ENCODE measurements at regions not wholly inside any gene's neighbourhood (a gene's known extent, or its start where the extent isn't known, plus 50 kb on each side); places are given as distances from the start of the nearest gene placed in this dataset.
"Not testable (repeated sequence)": the region's sequence is repeated elsewhere in the genome, so short reads cannot be mapped to it uniquely, and the experiment has no call there.

- DNase-seq = no peak
Observed at GRCh38 chr1:178572604-178573003, 59.7 kb downstream of the TEX35 start.

GRCh38 chr1:178573330-178573729, 60.4 kb downstream of the TEX35 start:
- DNase-seq = peak; percentile 31

DNA sequence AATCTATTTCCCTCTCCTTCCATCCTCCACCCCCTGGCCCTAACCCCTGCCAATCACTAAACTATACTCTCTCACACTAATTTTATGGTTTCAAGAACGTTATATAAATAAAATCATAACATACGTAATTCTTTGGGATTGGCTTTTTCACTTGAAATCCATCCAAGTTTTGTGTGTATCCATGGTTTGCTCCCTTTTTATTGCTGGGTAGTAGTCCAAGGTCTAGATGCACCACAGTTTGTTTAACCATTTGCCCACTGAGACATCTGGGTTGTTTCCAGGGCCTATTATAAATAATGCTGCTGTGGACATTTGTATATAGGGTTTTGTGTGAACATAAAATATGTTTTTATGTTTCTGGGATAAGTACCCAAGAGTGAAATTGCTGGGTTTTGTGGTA, 61.4 kb downstream of the TEX35 start:
- DNase-seq = no peak

DNA sequence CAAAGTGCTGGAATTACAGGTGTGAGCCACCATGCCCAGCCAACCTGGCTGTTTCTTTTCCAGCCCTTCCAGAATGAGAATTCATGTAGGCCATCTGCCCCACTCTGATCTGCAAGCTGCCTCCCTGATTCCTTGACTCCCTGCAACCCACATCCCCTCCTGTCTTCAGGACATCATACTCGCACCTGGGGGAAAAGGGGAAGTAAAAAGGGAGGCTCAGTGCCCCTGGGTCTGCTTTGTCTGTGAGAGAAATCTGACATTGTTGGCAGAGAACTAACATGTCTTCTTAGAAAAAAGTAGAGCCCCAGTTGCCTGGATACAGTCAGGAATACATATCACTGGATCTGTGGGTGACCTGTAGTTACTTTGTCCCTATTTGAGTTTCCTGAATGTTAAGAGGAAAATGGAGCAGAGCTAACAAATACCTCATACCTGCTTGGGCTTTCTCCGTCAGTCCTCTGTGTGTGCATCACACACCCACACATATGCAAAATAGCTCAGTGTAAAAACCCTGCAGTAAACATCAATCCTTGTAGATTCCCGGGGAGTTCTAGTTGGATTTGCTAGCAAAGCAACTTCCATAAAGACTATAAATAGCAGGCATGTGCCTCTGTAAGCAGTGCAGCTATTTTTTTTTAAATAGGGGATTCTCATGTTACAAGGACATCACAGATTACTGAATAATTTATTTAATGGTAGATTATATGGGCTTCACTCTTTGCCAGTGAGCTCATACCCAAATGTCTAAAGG, 62.9 kb downstream of the TEX35 start:
- DNase-seq = peak; percentile 8

- no peak for DNase-seq
Observed at GRCh38 chr1:178576841-178577240, 63.9 kb downstream of the TEX35 start.

GRCh38 chr1:178577882-178578281, 65.0 kb downstream of the TEX35 start:
- DNase-seq = no peak

- DNase-seq = no peak
Observed at GRCh38 chr1:178578541-178578940, 65.6 kb downstream of the TEX35 start.

DNA sequence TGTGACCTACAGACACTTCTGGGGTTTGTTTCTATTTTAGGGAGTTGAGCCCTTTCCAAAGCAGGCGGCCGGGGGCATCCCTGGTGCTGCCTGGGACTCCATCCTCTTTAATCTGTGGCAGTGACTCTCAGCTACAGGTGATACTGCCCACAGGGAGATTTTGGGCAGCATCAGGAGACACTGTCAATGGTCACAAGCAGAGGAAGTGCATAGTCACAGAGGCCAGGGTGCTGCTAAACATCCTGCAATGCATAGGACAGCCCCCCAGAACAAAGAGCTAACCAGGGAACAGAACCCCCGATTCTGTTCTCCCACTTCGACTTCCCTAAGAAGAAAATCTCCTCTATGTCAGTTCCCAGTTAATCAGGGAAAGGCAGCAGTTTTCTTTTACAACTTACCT, 66.2 kb downstream of the TEX35 start:
- DNase-seq = no peak

GRCh38 chr1:178579562-178579961, 66.7 kb downstream of the TEX35 start:
- DNase-seq = no peak

DNA sequence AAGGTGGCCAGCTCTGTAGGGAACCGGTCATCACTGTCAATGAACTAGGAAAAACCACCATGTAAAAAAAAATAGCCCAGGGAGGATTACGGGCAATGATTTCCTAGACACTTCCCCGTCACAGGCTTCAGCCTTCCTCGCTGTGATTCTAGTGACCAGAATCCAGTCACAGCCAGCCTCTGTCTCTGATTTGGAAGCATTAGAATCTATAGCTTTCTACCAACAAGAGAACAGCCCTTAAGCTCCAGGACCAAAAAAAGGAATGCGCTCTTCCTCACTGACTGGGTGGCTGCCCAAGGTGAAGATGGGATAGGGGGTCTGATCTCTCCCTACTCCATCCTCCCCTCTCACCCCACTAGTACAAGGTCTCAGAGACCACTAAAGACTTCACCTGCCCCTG, 67.2 kb downstream of the TEX35 start:
- no peak for DNase-seq

DNA sequence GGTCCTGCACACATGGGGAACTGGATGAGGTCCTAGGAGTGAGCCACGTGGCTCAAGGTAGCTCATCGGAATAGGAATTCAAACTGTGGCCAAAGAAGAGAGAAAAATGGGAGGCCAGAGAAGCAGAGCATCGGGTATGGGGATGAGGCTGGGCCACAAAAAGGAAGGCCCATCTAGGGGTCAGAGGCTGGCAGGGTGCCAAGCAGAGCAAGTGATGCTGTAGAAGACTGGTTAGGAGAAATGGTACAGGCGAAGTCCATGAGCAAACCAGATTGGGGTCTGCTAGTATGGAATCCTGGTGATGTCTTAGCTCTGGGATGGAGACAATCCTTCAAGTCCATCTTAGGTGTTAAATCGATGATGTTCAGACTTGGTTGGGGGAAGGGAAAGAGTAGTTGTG, 68.0 kb downstream of the TEX35 start:
- no peak for DNase-seq

DNA sequence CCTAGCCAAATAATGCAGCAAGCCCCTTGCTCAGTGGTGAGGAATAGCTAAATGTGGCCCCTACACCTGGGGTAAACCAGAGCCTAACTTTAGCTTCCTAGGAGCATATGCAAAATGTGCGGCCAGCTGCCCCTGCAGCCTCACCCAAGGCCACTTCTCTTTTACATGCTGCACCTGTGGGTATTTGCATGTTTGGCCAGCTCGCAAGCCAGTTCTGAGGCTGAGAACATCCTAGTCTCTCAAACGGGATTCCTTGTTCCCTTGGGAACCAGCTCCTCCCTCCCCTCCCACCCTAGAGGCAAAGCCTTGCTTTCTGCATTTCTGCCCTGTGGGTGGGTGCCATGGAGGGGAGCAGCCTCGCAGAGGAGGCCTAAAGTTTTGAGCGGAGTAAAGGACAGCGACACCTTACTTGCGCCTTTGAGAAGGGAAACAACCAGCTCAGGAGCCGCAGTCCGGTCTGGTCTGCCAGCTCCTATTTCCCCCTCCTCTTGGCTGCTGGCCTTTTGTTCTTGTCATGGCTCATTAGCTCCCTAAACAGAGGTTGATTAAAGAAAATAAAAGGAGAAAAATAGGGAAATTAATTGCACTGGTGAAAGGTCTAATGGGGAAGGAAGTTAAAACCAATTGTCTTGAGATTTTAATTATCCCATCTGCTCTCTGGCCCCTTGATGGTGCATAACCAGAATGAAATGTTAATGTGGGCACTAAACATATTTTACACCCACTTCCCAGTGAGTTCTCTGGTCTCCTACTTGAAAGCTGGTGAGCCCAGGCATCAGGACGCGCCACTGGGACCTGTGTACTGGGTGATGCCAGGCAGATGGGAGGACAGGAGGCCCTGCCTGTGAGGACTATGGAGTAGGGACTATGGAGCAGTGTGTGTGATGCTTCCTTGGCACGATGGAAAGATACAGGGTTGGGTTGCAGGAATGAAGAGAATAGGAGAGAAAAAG, 68.7 kb downstream of the TEX35 start:
- no peak for DNase-seq

- no peak for DNase-seq
Observed at GRCh38 chr1:178587096-178587495, 74.2 kb downstream of the TEX35 start.

DNA sequence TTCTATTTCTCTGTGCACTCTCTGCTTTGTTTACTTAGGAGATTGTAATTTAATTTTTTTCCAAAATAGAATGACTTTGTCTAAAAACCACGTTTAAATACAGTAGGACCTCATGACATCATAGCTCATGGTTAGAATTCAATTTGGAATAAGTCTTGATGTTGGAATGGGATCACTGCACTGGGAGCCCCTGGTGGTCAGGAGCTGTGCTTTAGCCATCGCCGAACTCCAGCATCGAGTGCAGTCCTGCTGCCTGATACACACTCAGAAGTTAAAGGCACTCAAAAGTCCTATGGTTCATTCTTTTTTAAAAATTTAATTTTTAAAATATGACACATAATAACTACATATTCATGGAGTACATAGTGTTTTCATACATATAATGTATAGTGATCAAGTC, 75.1 kb downstream of the TEX35 start:
- no peak for DNase-seq

- DNase-seq = not testable (repeated sequence)
Observed at GRCh38 chr1:178589042-178589441, 76.1 kb downstream of the TEX35 start.

DNA sequence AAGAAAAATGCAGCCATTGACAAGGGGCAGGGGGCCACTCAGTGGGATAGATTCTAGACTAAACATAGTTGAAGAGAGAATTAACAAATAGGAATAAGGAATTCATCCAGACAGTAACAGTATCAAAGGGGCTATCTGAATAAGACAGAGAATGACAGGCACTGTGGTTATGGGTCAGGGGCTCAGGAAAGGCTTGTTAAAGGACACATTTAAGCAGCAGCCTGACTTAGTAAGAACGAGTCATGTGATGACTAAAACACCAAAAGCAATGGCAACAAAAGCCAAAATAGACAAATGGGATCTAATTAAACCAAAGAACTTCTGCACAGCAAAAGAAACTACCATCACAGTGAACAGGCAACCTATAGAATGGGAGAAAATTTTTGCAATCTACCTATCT, 78.9 kb downstream of the TEX35 start:
- not testable (repeated sequence) for DNase-seq

DNA sequence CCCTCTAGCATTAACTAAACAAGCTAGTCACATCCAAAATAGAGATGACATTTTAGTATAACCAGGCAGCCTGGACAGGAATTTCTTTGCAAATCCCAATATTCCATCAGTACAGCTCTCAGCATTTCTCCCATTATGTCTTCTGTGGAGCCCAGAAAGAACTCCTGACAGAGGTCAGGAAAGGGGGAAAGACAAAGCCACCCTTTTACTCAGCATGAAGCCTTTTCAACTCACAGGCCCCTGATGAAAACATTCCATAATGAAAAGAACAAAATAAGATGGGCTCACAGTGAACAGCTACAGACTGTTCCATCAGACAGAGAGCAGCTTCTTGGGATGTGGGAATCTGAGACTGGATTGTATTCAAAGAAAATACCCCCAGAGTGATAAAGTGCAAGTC, 80.6 kb downstream of the TEX35 start:
- DNase-seq = no peak

DNA sequence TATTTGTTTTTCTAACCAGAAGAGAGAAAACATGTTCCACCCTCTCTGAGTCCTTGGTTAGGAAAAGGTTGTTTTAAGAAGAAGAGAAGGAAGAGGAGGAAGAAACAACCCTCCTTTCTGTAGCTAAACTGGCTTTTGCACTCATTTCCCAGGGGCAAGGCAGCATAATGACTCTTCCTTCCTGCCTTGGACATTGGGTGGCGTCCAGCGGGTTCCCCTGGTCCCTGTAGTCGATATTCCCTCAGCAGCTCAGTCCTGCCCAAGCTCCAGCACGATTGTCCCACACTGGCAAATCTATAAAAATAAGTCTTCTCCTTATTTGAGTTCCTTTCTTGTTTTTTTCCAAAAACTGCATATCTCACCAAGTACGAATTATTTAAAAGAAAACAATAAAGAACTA, 81.2 kb downstream of the TEX35 start:
- DNase-seq = no peak

DNA sequence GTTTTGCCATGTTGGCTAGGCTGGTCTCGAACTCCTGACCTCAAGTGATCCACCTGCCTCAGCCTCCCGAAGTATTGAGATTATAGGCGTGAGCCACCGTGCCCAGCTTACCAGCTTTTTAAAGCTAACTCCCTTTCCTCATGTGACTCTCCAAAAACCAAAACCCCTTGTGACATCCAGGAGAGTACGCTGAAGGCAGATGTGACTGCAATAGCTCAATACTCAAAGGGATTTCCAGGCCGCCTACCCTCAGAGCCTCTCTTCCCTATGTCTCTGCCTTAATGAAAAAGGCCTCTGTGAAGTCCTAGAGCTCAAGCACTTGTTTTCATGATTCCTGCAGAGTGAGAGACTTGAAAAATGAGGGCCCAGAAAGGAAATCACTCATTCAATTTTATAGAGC, 82.6 kb downstream of the TEX35 start:
- no peak for DNase-seq

DNA sequence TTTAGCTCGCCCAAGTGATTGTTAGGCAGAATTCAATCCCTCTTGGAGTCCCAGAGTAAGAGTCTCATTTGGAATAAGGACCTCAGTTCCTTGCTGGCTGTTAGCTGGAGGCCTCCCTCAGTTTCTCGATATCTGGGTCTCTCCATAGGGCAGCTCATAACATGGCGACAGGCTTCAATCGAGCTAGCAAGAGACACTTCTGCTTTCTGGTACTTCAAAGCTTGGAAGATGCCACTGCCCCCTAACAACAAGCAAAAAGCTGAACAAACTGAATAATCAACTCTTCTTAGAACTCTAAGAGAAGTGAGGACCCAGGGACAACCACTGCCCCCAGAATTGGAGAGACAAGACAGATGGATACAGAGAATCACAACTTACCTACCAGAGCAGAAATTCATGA, 86.2 kb downstream of the TEX35 start:
- no peak for DNase-seq

- DNase-seq = no peak
Observed at GRCh38 chr1:178599745-178600144, 86.8 kb downstream of the TEX35 start.

DNA sequence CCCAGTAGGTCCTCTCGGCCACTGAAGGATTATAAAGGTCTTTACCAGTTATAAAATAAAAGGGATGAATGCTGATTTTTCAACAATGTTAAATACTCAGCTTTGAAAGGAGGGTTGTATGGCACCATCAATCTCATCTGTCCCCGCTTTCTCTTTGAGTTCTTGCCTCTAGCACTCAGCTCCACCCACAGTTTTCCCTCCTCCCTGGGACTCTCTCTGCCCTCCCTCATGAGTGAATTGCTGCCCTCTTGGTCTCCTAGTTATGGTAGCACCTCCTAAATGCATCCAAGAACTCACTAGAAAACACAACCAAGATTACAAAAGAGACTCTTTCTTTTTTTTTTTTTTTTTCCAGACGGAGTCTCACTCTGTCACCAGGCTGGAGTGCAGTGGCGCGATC, 91.0 kb downstream of the TEX35 start:
- DNase-seq = no peak

GRCh38 chr1:178606839-178607238, 93.9 kb downstream of the TEX35 start:
- DNase-seq = no peak

DNA sequence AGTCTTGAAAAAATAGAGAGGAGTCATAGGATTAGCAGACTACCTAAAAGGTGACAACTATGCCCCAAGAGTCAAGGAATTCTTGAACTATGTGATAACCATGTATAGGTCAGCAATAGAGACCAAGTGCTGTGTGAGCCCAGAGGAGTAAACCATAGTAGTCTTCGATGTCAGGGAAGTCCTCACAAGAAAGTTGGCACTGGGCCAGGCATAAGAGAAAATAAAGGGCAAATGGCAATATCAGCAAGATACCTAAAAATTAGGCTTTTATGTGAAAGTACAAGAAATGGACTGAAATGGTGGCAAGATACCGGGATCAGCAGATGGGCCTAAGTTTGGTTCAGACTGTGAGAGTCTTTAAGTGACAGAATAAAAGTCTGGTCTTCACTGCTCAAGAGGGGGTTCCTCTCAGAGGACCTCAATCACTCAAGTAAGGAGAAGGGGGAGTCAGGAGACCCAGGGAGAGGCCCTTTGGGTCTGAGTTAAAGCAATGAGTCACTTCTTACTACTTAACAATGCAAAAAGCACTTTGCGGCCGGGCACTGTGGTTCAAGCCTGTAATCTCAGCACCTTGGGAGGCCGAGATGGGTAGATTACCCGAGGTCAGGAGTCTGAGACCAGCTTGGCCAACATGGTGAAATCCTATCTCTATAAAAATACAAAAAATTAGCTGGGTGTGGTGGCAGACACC, 95.0 kb downstream of the TEX35 start:
- DNase-seq = no peak

All from DMS53 (cell line).